ENCODE measurements at regions not wholly inside any gene's neighbourhood (a gene's known extent, or its start where the extent isn't known, plus 50 kb on each side); places are given as distances from the start of the nearest gene placed in this dataset.

DNA sequence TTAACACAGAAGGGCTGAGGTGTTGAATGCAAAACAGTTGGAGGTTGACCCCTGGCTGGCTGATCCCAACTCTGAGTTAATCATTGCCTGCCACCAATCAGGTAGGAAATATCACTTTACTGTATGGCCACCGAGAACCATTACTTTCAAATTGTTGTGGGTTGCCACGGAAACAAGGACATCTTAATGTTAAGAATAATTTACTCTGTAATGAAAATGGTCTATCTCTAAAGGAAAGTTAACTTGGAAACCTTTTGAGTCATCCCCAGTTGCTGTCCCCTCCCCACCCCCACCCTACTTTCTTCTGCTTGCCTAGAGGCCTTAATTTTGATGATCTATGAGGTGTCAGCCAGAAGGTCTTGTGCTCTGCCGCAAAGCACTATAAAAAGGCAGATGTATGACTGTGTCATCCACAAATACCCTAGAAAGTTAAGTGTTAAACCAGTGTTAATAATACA is 78.7 kb upstream of the SNRK start:
- no peak for DNase-seq (ENCODE audit: low read depth in 2 of 2)

DNA sequence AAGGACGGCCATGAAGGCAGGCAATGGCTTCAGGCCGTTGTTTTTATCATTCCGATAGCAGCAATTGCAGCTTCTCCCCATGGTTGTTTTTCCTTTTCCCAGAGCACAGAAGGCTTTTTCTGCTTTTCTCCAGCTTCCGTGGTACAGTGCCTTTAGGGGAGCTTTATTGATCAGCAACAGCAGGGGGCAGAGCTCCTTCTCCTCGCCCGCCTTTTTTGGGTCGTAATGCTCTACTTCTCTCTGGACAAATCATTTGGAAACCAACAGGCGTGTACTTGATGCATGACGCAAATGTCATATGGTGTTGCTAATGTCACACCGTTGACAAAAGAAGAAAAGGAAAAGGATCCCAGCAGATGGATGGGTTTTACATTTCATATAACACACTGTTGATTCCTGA is 79.7 kb upstream of the SNRK start:
- no peak for DNase-seq (ENCODE audit: low read depth in 2 of 2)

DNA sequence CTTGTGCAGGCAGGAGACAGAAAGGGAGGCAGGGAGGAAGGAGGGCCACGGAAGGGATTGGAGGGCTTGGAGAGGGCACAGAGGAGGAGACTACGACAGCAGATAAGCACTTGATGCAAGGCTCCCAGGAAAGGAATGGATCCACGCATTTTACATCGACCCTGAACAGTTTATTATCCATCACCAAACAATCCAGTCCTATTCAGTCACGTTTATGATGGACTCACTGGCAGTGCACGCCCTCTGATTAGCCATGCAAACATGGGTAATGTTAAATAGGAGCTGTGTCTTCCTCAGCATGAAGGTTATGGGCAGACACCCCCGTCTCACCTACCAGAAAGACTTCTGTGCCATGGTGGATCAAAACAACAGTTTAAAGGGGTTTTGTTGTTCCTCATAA is 80.2 kb upstream of the SNRK start:
- no peak for DNase-seq (ENCODE audit: low read depth in 2 of 2)

DNA sequence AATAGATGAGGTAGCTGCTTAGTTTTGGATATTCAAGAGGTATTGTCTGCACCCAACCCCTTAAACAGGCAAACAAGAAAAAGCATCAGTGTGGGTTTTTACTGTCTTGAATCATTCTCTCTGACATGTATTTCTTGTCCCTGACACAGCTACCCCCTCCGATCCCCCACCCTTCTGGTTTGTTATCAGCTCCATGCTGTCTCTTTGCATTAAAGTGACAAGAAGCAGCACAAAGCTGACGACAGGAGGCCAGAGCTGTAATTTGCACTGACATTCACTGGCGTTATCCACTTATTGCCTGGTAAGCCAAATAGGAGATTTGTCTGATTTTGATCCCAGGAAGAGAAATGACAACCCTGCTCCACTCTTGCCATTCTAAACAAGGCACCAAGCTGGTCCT is 83.3 kb upstream of the SNRK start:
- DNase-seq (ENCODE audit: low read depth in 2 of 2), result no peak

DNA sequence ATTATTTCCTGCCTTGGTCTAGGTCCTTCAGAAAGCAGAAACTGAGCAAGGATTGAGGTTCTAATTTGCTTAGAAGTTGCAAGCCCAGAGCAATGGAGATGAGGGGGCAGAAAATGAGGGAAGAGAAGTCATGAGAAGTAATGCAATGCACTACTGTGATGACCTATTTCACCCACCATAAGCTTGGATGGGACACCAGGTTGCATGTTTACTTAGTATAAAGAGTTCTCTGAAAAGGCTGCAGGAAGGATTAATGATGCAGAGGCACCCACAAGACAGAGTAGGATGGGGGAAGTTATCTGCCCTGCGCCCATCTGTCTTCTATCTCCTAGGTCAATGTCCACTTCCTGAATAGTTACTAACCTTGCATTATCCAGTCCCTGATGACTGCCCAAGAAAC is 84.8 kb upstream of the SNRK start:
- no peak for DNase-seq (ENCODE audit: low read depth in 2 of 2)

DNA sequence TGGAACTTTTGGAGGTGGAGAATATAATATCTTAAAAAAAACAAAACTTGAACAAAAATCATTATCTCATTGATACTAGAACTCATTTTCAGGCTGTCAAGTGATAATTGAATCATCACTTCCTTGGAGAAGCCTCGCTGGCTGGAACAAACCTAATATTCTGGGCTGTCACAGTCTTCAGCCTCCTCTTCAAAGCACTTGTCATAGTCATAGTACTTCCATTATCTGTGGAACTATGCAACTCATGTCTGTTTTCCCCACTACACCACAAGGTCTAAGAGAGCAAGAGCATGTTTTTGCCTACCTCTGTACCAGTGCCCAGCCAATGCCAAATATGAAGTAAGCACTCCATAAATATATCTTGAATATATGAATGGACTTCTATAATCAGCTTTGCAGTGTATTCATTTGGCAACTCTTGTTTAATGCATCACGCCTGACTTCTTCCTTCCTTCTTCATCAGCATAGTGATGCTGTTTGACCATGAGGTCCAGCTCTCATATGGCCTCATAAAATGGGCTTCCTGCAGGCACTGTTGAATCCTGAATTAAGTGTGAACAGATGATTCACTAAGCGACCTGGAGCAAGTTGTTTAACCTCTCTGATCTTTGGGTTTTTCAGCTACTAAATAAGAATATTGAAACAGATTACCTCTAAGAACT is 86.6 kb upstream of the SNRK start:
- no peak for DNase-seq (ENCODE audit: low read depth in 2 of 2)

DNA sequence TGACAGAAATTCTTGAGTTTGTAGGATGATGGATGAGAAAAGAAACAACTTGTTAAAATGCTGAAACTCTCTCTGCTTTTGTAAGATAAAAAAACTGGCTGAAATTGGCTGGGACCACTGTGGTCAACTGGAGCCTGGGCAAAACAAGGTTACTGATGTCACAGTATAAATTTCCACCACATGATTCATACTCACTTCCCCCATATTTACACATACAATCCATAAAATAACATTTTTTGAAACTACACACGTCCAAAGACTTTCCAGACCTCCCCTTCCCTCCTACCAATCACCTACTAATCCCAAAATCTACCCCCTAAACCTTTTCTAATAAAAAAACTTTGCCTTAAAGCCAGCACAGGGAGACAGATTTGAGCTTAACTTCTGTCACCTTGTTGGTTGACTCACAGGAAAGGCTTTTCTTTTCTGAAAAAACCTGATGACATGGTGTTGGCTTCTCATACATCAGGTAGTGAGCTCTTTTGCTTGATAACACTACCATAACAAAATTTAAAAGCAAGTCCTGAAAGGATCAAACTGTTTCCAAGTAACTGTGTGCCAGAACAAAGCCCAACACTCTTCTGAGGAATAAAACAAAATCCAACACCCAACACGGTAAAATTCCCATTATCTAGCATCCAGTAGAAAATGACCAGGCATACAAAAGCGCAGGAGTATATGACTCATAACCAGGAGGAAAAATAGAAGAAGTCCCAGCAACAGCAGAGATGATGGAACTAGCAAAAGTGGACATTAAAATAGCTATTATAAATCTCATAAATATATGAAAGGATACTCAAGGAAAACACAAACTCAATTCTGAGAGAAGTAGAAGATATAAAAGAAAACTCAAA is 87.3 kb upstream of the SNRK start:
- no peak for DNase-seq (ENCODE audit: low read depth in 2 of 2)

DNA sequence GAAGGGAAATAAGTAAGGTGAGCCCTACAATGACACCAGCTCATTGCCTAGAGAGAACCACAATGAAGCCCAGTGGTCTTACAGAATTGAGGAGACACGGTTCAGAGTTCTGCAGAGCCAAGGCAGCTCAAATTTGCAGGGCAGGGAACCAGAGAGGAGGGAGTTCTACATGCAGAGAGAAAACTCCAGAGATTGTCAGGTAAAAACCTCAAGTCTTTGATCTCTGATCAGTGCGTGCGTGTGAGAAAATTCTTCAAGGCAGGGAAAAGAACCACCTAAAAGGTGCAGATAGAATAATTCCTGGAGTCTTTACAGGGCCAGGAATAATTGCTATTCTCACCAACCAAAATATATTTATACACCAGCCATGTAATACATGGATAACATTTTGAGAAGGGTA is 88.0 kb upstream of the SNRK start:
- no peak for DNase-seq (ENCODE audit: low read depth in 2 of 2)

DNA sequence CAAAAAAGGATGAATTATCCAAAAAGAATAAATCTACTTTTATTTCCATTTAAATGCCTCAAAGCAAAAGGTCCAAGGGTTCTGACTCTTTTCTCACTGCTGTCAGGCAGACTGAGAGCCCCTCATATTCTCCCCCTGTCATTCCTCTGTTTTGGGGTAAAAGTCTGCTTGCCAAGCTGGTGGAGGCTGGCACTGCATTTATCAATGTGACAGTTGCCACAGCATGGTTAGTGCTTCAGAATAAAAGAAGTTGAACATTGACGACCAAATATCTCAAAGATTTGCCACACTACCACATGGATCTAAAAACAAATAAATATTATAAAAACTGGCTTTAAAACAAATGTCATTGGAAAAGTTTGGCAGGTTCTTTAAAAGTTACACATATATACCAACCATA is 89.2 kb upstream of the SNRK start:
- DNase-seq (ENCODE audit: low read depth in 2 of 2), result no peak

DNA sequence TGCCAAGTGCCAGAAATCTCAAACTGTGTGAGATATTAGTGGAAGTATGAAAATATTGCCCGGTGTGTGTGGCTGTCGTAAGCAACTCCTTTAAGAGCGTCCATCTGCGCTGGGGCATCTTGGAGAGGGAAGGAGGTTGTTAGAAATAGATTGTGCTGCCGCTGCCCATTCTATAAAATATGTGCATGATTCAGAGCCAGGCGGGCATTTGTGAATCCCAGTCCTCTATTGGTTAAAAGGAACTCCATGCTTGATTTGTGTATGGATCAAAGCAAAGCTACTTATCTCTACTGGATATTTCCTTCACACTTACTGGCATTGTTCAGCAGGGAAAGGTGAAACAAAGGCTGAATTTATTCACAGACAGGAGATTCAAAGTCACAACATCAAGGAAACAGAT is 89.6 kb upstream of the SNRK start:
- no peak for DNase-seq (ENCODE audit: low read depth in 2 of 2)

DNA sequence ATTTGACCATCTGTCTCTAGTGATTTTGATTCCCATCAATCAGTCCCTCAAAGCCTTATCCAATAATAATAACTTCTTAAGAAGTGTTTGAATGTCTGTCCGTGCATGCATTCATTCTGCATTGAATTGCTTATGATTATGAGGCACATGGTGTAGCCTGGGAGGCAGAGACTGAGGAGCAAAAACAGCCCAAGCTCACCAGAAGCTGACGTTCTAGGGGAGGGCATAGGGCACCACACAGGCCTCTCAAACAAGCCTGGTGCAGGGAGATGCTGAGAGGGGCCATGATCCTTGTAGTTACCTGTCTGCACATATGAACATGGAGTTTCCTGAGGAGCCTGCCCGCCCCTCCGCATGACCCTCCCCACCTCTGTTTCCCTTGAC is 89.2 kb upstream of the POMGNT2 start:
- DNase-seq (ENCODE audit: low read depth in 2 of 2), result no peak

DNA sequence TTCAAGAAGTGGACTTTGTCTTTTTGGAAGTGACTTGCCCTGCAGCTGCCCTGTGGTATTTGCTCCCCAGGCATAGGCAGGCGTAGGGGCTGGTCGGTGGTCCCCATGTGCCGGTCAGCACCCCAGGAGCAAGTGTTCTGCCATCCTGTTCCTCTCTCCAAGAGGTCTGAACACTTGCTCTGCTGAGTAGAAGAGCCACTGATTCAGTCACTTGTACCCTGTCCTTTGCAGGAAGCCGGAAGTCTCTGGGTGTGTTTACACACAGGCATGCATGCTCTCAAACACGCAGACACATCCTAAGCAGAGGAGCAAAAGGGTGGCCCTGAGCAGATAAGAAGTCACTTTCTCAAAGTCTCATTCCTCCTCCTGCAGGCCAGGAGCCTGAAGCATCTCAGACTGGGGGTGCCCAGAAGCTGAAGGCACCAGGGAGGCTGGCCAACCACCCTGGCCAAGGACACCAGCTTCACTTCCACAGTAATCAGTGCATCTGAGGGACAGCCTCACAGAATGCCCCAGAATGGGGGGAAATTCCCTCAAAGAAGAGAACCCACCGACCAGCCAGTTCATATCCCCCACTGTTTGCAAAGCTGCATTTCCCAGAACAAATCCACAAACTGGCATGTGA is 88.7 kb upstream of the POMGNT2 start:
- no peak for DNase-seq (ENCODE audit: low read depth in 2 of 2)

DNA sequence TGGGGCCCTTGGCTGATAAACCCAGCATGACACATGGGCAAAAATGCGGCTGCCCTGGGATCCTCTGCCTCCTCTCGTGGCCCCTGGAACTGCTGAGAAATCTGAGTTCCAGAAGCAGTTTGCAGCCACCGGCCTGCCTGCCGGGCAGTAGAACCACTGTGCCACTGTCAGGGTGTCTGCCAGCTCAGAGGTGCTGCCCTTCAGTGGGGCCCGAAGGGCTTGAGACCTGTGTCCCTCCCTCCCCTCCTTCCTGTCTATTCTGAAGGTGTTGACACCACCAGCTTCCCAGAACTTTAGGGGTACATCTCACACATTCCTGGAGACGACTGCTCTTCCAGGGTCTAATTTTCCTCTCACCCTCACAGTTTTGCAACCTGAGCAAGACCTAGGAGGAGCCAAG is 88.2 kb upstream of the POMGNT2 start:
- DNase-seq (ENCODE audit: low read depth in 2 of 2), result no peak

DNA sequence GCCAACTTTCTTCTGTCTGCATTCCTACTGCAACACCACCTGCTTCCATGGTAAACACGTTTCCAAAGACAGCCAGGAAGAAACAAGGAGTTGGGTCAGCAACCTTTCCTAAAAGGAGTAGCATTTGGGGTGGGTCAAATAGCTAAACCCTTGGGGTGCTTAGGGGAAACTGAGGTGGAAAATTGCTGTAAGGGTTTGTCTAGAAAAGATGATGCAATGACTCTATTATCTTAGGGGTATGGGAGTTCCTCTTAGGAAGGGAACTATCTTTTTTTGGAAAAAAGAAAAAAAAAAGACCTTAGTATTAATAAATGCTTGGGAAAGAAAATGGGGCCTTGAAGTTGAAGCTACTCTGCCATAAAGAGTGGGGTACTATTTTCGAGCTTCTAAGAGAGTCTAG is 86.1 kb upstream of the POMGNT2 start:
- DNase-seq (ENCODE audit: low read depth in 2 of 2), result no peak

DNA sequence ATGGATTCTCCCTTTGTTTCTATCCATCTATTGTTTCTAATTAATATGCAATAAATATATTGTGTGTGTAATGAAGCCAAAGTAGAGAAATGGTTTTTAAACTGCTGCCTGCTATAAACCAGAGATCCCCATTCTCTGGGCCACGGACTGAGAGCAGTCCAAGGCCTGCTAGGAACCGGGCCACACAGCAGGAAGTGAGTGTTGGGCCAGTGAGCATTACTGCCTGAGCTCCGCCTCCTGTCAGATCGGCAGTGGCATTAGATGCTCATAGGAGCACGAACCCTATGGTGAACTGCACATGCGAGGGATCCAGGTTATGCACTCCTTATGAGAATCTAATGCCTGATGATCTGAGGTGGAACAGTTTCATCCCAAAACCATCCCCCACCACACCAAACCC is 85.2 kb upstream of the POMGNT2 start:
- DNase-seq (ENCODE audit: low read depth in 2 of 2), result no peak

DNA sequence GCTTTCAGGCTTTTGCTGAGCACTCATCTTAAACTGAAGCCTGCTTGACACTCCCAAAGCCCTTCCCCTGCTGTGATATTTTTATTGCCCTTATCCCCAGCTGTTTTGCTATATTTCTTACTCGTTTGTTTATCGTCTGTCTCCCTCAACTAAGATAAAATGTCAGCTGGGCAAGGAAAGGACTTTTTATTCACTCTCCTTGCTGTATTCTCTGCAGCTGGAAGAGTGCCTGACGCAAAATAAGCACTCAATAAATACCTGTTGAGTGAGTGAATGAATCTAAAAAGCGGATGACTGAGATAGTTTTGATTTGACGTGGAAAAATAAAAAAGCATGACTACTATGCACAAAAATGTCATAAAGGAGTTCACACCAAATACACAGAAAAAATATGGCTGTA is 84.8 kb upstream of the POMGNT2 start:
- no peak for DNase-seq (ENCODE audit: low read depth in 2 of 2)

DNA sequence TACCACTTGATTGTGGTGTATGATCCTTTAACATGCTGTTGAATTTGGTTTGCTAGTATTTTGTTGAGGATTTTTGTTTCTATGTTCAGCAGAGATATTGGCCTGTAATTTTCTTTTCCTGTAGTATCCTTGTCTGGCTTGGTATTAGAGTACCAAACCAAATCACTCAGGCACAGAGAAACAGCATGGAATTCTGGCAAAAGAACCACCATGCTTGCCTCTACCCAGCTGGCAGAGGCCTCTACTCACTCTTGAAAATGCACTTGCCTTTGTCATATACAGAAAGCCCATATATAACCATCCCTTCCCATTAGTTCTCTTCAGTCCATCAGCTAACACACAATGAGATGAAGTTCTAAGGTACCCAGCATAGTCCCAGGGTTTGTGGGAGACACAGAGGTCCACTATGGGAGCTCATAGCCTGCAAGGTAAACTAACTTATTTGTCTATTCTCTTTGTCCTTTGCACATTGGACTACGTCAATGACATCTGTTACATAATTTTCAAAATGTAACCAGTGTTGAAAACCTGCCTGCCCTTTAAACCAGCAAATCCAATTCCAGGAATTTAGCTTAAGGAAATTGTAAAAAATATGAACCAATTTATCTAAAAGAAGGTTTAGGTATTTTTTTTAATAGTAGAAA is 82.1 kb upstream of the POMGNT2 start:
- no peak for DNase-seq (ENCODE audit: low read depth in 2 of 2)

DNA sequence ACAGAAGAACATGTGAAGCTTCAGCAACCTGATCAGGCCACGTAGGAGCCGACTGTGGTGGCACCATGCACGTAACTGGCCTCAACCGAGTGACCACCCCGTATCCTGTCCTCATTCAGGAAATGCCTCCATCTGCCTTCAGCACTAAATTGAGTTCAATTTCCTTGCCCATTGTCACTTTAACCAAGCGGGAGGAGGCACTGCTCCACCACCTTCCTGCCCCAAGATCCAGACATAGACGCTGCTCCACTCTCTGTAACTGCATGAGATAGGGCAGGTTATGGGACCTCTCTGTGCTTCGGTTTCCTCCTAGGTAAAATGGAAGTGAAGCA is 80.1 kb upstream of the POMGNT2 start:
- DNase-seq (ENCODE audit: low read depth in 2 of 2), result no peak

DNA sequence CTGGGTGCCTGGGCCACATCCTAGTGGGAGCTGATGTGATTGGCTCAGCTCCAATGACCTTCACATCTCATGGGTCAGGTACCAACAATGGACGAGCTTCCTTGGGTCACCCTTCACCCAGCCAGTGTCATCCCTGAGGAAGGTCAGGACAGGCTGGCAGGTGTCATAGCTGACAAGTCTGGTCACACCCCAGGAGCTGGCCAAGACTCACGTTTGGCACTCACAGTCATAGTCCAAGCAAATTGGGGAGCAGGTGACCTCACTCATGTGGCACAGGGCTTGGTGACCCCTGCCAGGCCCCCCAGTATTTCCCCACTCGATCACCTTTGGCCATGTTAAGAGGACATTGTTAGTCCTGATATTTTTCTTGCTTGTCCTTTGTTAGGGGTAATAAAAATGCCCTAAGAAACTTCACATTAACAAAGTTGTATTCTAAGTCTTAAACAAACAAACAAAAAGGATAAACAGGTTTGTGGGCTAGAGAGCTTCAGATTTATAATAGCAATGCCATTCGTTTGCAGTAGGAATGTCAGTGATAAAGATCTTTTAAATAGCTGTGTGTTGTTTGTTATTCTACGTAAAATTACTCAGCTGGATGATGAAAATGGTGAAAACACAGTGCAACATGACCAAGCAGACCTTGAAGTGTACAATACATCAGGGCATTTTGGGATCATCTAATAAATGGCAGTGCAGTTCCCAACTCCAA is 79.5 kb upstream of the POMGNT2 start:
- no peak for DNase-seq (ENCODE audit: low read depth in 2 of 2)

DNA sequence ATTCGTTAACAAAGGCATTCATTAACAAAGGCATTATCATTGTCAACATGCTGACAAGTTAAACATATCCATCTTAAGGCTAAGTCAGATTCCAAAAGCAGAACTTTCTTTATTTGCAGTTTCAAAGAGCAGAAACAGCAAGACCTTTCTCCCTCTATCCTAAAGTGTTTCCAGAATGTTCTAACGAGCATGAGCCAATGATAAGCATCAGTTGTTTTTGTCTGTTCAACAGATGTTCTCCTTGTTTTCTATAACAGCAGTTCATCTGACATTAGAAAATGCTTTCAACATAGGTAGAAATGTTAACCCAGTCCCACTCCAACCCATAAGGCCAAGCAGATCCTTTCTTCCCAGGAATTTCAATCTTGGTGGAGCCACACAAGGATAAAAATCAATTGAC is 77.6 kb upstream of the POMGNT2 start:
- DNase-seq (ENCODE audit: low read depth in 2 of 2), result no peak

DNA sequence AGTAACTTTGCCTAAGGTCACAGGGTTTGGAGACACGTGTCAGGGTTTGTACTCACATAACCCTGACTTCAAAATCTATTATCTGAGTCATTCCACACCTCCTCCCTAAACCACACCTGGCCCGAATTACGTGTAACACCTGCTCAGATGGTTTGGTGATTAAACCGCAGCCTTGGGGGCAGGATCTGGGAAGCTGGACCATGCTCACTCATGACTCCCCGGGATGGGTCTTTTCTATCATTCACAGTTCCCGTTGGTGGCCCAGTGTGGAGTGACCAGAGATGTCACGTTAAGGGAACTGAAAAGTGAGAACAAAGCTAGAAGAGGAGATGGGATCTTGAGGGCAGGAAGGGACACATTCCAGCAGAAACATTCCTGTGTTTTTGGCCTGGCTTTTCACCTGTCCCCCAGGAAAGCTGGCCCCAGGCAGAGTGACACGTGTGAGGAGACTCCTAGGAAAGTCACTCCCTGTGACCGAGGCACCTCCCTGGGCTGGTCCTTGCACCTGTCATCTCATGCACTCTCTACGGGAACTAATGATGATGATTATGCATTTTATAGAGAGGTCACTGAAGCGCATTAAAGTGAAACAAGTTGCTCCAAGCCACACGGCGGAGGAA is 75.4 kb upstream of the POMGNT2 start:
- DNase-seq (ENCODE audit: low read depth in 2 of 2), result peak; percentile 31 to 45

DNA sequence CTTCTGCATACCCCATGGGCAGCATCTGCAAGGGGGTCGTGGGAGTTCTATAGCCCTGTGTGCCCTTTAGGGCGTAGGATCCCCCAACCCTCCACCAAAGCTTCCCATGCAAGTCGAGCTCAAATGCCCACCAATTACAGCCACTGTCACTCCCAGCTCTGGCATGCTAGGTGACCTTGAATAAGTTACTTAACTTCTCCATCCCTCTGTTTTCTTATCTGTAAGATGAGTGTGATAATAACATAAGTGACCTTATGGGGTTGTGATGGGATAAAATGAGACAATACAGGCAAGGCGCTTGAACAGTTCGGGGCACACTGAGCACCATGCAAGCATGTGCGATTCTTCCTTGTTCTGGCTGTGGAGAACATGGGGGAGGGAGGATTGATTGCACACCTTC is 74.8 kb upstream of the POMGNT2 start:
- DNase-seq (ENCODE audit: low read depth in 2 of 2), result no peak

Data from stimulated activated CD8-positive, alpha-beta memory T cell treated with anti-CD3 and anti-CD28 coated beads, Interleukin-15, amount 100 ng/mL, for 48 hours (primary cell).